ENCODE measurements at regions not wholly inside any gene's neighbourhood (a gene's known extent, or its start where the extent isn't known, plus 50 kb on each side); places are given as distances from the start of the nearest gene placed in this dataset.

- no peak for TF ChIP-seq CTCF (IDR thresholded peaks at IDR 0.05; ENCODE audit: low read depth, low read length, poor library complexity, severe bottlenecking)
- TF ChIP-seq EZH2phosphoT487 (IDR thresholded peaks at IDR 0.05; ENCODE audit: borderline replicate concordance, low read length), result no peak
These were observed 502.8 kb upstream of the KIF2B start for GRCh38 chr17:53319947-53320346.
